Daoy (cell line): ENCODE measurements at regions not wholly inside any gene's neighbourhood (a gene's known extent, or its start where the extent isn't known, plus 50 kb on each side); places are given as distances from the start of the nearest gene placed in this dataset.

Source experiments
- DNase-seq: peaks from one replicate; pipeline ENCODE4 v3.0.0-alpha.2; 2015; ENCODE audit warnings: low read depth

DNA sequence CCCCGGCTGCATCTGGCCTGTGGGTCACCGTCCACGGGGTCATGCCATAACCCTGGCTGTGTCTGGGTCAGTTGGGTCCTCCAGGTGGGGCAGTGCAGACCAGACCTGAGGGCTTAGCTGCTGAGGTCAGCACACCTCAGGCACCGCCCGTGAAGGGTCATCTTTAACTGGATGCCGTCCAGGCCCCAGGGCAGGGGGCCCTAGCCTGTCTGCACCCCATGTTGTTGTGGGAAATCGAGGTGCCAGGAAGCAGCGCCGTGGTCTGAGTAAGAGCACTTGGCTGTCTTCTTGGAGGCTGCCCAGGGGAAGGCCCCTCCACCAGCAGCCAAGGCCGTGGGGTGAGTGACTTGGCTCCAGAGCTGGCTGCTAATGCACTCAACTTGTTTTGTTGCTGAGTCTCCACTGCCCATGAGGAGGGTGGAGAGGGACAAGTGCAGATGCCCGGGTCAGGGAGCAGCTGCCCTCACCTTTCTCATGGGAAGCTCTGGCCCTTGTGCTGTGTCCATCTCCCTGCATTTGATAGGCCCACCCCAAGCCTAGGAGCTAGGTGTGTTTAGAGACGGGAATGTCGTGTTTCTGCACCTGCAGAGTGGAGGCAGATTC is 317.2 kb downstream of the TMEM121 start:
- no peak for DNase-seq

DNA sequence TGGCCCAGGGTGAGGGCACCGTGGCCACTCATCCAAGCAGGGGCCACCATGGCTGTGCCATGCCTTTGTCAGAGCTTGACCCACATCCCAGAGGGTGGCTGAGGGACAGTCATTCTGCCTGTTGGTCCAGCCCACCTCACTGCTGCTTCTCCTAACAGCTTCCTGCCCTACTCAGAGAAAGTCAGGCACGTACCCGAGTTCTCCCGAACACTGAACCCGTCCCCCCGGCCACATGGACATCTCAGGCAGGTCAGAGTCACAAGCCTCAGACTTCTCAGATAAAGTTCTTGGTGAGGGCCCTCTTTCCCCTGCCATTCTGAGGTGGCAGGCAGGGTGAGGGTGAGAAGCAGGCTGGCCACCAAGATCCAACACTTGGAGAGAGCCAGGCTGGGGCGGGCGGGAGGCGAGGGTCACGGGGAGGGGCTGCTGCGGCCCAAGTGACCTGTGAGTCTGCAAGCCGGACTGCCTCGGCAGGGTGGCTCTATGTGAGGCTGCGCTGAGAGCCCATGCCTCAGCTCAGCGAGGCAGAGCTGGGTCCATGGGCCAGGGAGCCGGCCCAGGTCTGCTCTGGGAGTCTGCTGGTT is 317.8 kb downstream of the TMEM121 start:
- DNase-seq = no peak

DNA sequence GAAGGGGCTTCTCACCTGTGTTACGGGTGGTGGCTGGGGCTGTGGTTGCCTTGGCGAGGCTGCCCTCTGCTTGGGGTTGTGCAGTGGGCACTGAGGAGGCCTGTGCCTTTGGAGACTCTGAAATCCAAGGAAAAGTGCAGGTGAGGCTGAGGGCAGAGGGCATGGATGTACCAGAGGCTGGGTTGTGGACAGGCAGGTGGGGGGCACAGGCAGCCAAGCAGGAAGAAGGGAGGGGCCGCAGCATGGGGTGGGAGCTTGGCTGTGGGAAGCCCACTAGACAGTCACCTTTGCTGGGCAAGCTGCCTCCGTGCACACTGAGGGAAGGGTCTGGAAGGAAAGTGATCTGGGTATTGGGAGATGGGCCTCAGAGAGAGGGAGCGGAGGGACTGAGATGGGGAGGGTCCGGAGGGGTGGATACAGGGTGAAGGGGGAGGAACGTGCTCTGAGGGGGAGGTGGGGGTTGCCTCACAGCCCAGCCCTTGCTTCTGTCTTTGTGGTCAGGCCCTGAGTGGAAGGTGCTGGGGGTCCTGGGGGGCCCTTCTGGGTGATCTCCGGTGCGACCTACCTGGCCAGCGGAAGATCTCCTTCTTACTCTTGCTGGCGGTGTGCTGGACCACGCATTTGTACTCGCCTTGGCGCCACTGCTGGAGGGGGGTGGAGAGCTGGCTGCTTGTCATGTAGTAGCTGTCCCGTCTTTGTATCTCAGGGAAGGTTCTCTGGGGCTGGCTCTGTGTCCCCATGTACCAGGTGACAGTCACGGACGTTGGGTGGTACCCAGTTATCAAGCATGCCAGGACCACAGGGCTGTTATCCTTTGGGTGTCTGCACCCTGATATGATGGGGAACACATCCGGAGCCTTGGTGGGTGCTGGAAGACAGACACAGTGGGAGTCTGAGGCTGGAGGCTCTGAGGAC is 318.7 kb downstream of the TMEM121 start:
- no peak for DNase-seq

DNA sequence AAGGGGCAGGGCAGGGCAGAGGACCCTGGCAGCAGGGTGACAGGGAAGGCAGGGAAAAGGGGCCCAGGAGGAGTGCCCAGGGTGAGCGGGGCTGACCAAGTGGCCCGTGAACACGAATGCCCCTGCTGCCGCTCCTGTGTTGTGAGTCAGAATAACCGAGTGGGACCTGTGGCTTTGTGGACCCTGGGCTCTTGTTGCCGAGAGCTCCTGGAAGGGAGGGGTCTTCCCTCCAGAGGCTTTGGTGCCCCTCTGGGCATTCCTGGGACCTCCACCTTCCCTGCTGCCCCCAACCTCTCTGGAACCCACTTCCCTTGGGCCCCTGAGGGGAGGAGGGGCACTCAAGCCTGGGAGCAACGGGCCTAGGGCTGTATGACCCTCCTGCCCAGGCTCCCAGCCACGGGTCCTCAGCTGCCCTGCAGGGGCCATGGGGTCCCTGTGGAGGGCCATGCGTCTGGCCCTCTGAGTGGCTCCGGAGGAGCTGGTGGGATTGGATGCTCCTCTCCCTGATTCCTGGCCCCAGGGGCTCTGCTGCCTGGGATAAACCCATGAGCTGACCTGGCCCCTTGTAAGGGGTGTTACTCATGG is 319.4 kb downstream of the TMEM121 start:
- DNase-seq = no peak

DNA sequence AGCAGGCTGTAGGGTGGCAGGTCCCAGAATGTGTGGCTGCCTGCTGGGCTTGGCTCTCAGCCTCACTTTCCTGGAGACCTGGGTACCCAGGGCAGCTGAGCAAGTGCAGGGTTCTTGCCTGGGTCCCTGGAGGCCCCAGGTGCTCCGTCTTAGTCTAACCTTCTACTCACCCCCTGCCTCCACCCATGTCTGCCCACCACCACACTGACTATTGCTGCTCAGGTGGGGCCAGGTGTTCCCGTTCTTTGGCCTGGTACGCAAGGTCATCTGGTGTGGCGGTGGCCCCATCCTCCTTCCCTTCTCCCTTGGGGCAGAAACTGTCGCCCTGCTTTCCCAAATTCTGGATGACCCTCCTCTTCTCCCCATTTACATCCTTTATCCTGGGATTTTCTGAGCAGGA is 319.9 kb downstream of the TMEM121 start:
- no peak for DNase-seq

DNA sequence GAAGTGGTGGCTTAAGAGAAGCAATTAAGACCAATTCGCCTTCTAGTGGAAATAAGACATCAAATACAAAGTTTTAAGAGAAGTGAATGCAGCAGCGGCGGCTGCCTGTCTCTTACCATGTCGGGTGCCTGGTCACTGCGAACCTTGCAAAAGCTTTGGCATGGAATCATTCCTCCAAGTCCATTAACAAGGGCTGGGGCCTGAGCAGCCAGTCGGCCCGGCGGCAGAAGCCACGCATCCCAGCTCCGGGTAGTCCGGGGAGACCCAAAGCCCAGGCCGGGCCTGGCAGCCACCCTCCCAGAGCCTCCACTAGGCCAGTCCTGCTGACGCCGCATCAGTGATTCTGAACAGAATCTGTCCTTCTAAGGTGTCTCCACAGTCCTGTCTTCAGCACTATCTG is 321.0 kb downstream of the TMEM121 start:
- no peak for DNase-seq

DNA sequence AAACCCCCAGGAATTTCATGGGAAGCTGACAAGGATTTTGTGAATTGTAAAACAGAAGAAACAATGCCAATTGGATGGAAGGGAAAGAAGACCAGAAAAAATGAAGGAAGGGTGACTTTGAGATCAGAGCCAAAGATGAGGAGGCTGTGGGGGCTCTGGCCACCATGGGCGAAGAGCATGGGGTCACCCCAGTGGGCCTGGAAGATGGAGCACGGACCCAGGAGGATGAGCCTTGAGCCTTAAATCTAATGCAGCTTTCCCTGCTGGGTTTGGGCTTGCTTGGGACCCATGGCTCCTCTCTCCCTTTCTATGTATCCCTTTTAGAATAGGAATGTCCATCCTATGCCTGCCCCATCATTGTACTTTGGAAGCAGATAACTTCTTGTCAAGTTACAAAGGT is 322.2 kb downstream of the TMEM121 start:
- no peak for DNase-seq

DNA sequence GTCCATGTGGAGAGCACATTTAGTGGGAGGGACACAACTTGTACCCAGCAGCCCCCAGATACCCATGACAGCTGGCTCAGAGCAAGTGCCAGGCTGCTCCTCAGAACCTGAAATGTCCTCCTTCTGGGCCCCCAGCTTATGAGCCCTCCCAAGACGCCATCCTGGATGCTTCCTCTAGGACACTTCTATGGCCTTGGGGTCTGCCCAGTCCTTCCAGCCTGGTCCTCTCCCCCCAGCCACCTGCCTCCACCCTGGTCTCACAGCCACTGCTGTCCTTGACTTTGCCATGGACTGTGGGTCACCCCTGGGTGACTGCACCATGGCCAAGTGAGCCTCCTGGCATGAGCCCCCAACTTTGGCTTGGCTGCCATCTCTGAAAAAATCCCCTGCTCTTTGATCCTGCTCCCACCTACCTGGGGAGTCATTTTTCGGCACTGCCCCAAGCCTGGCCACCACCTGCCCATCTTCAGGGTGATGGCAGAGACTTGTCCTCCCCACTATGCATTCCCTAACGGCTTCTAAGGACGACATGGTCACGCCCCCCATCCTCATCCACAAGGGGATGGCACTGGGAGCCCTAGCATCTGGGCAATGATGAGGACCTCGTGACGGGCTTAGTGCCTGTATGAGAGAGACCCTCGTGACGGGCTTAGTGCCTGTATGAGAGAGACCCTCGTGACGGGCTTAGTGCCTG is 323.7 kb downstream of the TMEM121 start:
- DNase-seq = no peak

DNA sequence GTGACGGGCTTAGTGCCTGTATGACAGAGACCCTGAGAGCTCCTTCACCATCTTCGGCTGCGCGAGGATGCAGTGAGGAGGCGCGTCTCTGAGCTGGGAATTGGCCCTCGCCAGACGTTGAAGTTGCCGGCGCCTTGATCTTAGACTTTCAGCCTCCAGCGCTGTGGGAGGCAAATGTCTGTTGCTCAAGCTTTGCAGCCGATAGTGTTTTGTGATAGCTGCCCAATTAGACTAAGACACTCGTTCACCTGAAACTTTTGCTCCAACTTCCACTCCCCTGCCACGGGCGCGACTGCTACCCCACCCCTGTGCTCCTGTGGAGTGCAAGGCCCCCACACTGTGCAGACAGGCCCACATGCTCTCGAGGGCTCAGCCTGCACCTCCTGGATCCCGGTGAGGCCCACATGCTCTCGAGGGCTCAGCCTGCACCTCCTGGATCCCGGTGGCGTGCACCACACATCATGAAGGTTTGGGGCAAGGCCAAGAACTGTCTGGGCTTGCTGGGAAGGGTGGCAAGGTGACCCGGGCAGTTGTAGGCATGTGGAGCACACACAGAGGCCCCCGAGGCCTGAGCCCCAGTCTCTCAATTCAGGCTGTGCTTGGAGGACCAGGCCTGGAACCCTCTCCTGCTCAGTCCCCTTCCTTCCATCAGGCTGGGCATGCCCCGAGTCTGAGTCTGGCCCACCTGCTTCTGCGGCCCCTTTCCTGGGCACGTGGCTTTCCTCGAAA is 324.6 kb downstream of the TMEM121 start:
- DNase-seq = no peak

DNA sequence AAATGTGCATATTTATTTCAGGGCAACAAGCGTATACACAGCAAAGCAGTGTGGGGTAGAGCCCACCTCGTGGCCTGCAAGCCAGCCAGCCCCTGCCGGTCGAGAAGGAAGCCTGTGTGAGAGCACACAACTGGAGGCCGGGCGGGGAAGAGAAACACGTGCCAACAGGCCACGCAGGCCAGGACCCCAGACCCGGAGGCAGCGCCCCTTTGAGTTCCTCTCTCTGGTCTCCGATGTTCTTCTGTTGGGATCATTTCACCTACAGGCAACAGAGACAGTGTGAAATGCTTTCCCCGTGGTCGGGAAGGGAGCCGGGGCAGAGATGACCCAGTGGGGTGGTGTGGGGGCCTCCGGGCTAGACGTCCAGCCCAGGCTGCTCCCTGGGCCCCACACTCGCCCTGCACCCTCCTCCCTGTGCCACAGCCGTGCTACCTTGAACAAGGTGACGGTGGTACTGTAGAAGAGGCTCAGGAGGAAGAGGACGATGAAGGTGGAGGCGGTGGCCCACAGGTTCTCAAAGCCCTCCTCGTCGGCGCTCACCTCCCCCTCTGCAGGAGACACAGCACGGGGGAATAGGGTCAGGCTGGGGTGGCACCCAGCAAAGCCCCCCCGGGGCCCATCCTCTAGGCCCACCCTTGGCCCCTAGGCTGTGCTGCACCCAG is 325.5 kb downstream of the TMEM121 start:
- no peak for DNase-seq

DNA sequence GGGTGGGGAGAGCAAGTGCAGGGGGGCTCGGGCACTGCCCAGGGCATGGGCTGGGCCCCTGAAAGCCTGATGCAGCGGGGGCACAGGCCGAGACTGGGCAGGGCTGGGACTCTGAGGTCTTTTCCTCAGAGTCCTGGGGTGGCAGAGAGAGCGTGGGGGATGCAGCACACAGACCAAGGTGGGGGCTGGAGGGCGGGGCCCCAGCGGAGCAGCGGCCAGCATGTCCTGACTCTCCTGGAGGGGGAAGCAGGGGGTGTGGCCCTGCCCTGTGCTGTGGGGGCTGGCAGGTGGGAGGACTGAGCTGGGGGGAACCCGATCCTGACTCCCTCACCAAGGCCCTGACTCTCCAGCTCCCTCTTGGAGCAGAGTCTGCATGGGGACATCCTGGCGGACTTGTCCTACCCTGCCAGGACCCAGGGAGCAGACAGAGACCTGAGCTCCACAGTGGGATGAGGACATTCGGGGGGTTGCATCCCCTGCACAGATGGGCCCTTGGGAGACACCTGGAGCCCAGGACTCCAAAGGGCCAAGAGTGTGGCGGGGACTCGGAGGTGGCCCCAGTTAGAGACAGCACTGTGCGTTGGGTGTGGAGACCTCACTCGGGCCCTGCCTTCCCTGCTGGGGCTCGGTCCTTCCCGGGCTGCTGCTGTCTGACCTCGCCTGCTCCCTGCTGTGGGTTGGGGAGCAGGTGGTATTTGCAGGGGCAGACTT is 326.1 kb downstream of the TMEM121 start:
- DNase-seq = no peak

DNA sequence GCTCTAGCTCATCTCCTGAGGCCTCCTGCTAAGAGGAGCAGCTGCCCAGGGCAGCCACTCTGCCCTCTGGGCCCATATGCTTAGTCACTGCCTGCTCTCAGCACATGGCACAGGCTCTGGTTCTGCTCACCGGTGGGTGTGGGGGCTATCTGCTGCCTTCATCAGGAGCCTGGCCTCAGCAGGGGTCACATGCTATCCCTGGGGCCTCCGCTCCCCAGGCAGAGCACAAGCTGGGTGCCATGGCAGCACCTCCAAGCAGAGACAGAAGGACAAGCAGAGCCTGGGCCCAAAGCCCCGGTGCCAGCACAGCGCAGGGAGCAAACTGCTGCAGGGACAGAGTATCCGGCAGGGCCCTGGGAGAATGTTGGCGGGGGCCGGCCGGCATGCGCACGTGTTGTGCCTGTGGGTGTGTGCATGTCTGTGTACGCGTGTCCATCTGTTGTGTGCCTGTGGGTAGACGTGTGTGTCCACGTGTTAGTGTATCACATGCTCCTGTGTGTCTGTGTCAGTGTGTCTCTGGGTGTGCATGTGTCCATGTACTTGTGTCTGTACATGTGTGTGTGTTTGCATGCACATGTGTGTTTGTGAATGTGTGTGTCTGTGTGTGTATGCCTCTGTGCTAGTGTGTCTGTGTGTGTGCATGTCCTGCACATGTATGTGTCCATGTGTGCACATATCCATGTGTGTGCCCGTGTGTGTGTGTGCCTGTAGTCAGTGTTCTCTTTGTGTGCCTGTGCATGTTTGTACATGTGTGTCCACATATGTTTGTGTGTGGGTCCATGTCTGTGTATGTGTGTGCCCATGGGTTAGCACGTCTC is 326.9 kb downstream of the TMEM121 start:
- no peak for DNase-seq

DNA sequence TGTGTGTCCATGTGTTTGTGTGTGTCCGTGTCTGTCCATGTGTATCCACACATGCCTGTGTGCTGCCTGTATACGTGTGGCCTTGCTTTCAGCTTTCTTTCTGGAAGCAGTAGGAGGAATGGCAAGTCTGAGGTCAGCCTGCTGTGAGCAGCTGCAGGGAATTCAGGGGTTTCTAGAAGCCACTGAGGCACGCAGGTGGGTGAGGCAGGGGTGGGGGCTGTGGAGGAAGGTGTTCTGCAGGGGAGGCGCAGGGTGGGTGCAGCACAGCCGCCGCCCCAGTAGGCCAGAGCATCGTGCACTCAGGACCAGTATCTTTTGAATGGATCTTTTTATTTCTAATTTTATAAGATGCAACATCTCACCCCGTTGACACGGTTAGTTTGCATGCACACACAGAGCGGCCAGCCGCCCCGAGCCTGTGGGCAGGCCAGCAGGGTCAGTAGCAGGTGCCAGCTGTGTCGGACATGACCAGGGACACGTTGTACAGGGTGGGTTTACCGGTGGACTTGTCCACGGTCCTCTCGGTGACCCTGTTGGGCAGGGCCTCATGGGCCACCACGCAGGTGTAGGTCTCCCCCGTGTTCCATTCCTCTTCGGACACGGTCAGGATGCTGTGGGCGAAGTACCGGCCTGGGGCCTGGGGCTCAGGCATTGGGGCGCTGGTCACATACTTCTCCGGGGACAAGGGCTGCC is 327.7 kb downstream of the TMEM121 start:
- DNase-seq = no peak

DNA sequence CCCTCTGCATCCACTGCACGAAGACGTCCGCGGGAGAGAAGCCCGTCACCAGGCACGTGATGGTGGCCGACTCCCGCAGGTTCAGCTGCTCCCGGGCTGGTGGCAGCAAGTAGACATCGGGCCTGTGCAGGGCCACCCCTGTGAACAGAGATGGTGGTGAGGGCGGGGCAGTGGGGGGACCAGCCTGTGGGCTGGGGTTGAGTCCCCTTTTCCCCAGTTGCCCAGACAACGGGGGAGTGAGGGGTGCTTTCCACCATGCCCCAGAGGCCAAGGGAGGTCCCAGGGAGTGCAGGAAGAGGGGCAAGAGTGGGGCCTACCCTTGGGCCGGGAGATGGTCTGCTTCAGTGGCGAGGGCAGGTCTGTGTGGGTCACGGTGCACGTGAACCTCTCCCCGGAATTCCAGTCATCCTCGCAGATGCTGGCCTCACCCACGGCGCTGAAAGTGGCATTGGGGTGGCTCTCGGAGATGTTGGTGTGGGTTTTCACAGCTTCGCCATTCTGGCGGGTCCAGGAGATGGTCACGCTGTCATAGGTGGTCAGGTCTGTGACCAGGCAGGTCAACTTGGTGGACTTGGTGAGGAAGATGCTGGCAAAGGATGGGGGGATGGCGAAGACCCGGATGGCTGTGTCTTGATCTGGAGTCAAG is 328.3 kb downstream of the TMEM121 start:
- no peak for DNase-seq

DNA sequence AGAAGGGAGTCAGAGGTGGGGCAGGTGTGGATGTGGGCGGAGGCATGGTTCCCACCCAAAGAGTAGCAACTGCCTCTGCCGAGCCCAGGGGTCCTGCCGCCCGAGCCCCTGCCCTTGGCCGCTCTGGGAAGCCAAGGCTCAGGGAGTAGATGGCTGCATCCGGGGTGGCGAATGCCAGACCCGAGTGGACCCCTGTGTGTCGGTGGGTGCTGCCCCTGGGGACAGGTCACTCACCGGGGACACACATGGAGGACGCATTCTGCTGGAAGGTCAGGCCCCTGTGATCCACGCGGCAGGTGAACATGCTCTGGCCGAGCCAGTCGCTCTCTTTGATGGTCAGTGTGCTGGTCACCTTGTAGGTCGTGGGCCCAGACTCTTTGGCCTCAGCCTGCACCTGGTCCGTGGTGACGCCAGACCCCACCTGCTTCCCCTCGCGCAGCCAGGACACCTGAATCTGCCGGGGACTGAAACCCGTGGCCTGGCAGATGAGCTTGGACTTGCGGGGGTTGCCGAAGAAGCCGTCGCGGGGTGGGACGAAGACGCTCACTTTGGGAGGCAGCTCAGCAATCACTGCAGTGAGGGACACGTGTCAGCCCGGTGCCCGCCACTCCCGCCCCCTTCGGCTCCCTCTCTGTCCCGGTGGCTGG is 329.0 kb downstream of the TMEM121 start:
- no peak for DNase-seq

DNA sequence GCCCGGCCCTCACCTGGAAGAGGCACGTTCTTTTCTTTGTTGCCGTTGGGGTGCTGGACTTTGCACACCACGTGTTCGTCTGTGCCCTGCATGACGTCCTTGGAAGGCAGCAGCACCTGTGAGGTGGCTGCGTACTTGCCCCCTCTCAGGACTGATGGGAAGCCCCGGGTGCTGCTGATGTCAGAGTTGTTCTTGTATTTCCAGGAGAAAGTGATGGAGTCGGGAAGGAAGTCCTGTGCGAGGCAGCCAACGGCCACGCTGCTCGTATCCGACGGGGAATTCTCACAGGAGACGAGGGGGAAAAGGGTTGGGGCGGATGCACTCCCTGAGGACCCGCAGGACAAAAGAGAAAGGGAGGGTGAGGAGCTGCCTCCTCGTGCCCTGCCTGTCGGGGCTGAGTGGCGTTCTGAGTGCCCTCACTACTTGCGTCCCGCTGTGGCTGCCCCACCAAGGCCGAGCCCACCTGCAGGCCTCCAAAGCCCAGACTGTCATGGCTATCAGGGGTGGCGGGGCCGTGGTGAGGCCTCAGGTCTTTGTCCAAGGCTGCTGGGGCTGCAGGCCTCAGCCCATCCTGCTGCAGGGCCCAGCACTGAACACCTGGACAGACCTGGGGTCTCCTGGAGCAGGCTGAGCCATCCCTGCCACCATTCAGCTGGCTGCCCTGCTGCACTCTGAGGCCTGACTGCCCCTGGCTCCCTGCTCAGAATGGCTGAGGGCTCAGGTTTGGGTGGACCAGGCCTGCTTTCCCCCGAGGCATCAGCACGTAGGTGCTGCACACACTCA is 329.7 kb downstream of the TMEM121 start:
- DNase-seq = no peak

DNA sequence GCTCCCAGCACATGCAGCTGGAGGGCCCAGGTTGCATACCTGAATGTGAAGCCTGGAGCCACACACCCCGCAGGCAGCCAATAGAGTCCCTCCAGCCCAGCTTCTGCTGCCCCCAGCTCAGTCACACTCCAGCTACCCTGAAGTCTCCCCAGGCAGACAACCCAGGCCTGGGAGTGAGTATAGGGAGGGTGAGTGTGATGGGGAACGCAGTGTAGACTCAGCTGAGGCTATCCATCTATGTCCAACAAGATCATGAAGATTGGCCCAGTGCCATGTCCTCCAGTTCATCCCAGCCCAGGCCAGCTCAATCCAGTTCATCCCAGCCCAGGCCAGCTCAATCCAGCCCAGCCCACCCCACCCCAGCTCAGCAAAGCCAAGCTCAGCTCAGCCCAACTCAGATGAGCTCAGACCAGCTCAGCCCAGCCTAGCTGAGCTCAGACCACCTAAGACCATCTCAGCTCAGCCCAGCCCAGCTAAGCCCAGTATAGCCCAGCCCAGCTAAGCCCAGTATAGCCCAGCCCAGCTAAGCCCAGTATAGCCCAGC is 330.4 kb downstream of the TMEM121 start:
- DNase-seq = no peak
